Esophagus muscularis mucosa (tissue), 4 donors: ENCODE measurements at regions not wholly inside any gene's neighbourhood (a gene's known extent, or its start where the extent isn't known, plus 50 kb on each side); places are given as distances from the start of the nearest gene placed in this dataset.

Experiments
- DNase-seq: peaks from one replicate; pipeline ENCODE4 v3.0.0-alpha.2; 2017; ENCODE audit errors: extremely low spot score
- H3K27ac ChIP-seq, 4 donors: fragments of 200-600 bp; sonication (generic); replicated peaks in 1 of 4; 1 replicate in 3 of 4; 2 replicates in 1 of 4; pipeline ENCODE4 v1.5.1; 2016 to 2019; ENCODE audit warnings: mild to moderate bottlenecking in 1 of 4
- H3K27me3 ChIP-seq, 4 donors: fragments of 200-600 bp; sonication (generic); one replicate each; pipeline versions ENCODE4 v1.5.1 to v1.6.0; 2016 to 2019
- H3K36me3 ChIP-seq, 4 donors: fragments of 200-600 bp; sonication (generic); one replicate each; pipeline ENCODE4 v1.5.1; 2016 to 2019
- H3K4me1 ChIP-seq, 4 donors: fragments of 200-600 bp; sonication (generic); one replicate each; pipeline ENCODE4 v1.5.1; 2016 to 2019
- H3K4me3 ChIP-seq, 4 donors: fragments of 200-600 bp; sonication (generic); 1 replicate in 2 of 4; 2 replicates in 2 of 4; pipeline ENCODE4 v1.5.1; 2016 to 2019; ENCODE audit warnings: mild to moderate bottlenecking in 4 of 4, moderate library complexity in 1 of 4
- H3K9me3 ChIP-seq, 4 donors: fragments of 200-600 bp; sonication (generic); 1 replicate in 3 of 4; 2 replicates in 1 of 4; pipeline ENCODE4 v1.5.1; 2016 to 2019
- EP300 ChIP-seq: sonication (generic); formaldehyde crosslinking; IDR thresholded peaks from one replicate; pipeline ENCODE4 v1.6.1; 2017; ENCODE audit warnings: antibody characterized with exemption
- POLR2A ChIP-seq: fragments of 450-650 bp; IDR thresholded peaks from one replicate; pipeline ENCODE4 v1.6.1; 2017; ENCODE audit warnings: antibody characterized with exemption, moderate library complexity, mild to moderate bottlenecking, low read depth
- POLR2AphosphoS5 ChIP-seq, 2 donors: sonication (generic); formaldehyde crosslinking; IDR thresholded peaks; one replicate each; pipeline ENCODE4 v1.6.1; 2017; ENCODE audit warnings: antibody characterized with exemption in 2 of 2
- WGBS: methylation state at CpG from one replicate; pipeline ENCODE4 v1.1.5; 2018; 5-methylcytosine and 5-hydroxymethylcytosine counted together
- intact Hi-C: fragments of 100-400 bp; cut with DNase I; formaldehyde crosslinking; loops from one replicate; pipeline ENCODE4 v1.15.1; 2023
- TF ChIP-seq, protein P1 (sequence below), 3 experiments: fragments of 200-600 bp in 2 of 3; fragments of 450-650 bp in 1 of 3; sonication (generic) in 2 of 3; IDR thresholded peaks; one replicate each; pipeline ENCODE4 v1.5.1; 2017 to 2019; ENCODE audit warnings: antibody characterized with exemption in 3 of 3, mild to moderate bottlenecking in 2 of 3, moderate library complexity in 1 of 3

DNA sequence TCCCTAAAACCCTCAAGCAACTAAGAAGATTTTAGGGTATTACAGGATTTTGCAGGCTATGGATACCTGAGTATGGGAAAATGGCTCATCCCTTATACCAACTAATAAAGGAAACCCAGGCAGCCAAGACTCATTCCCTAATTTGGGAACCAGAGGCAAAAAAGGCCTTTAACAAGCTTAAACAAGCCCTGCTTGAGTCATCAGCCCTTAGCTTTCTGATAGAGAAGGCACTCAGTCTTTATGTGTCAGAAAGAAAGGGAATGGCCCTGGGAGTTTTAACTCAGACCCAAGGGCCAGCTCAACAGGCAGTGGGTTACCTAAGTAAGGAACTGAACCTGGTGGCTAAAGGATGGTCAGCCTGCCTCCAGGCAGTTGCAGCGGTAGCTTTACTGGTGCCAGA lies 96.9 kb upstream of the RMP24 start:
- H3K4me3 ChIP-seq, result no peak overlapping the region
- intact Hi-C loops, result no loop called here
- no peak overlapping the region for H3K27ac ChIP-seq
- 100% methylated on average over 1 of the region's 1 CpG for WGBS
- peaks cover 0 to 4% (median 0%) of the 10 kb centered on the region in 4 donors for H3K4me1 ChIP-seq
- no peaks in the 10 kb centered on the region for H3K36me3 ChIP-seq
- H3K27me3 ChIP-seq, result no peaks in the 10 kb centered on the region
- H3K9me3 ChIP-seq, result no peaks in the 10 kb centered on the region
- TF ChIP-seq EP300 (no peak), POLR2A (no peak), POLR2AphosphoS5 (IDR thresholded peaks at IDR 0.05) (no peak)
- TF ChIP-seq, protein P1, sequence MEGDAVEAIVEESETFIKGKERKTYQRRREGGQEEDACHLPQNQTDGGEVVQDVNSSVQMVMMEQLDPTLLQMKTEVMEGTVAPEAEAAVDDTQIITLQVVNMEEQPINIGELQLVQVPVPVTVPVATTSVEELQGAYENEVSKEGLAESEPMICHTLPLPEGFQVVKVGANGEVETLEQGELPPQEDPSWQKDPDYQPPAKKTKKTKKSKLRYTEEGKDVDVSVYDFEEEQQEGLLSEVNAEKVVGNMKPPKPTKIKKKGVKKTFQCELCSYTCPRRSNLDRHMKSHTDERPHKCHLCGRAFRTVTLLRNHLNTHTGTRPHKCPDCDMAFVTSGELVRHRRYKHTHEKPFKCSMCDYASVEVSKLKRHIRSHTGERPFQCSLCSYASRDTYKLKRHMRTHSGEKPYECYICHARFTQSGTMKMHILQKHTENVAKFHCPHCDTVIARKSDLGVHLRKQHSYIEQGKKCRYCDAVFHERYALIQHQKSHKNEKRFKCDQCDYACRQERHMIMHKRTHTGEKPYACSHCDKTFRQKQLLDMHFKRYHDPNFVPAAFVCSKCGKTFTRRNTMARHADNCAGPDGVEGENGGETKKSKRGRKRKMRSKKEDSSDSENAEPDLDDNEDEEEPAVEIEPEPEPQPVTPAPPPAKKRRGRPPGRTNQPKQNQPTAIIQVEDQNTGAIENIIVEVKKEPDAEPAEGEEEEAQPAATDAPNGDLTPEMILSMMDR (IDR thresholded peaks at IDR 0.05), result no peak
- no peak for DNase-seq

- WGBS, result 63% methylated on average over 1 of the region's 1 CpG
- peaks cover 0 to 4% (median 0%) of the 10 kb centered on the region in 4 donors for H3K4me1 ChIP-seq
- TF ChIP-seq POLR2A (no peak), POLR2AphosphoS5 (IDR thresholded peaks at IDR 0.05) (no peak), EP300 (no peak)
- TF ChIP-seq, protein P1 (IDR thresholded peaks at IDR 0.05), result no peak
- no peak overlapping the region for H3K4me3 ChIP-seq
- DNase-seq, result peak; percentile 60
- no peaks in the 10 kb centered on the region for H3K36me3 ChIP-seq
- H3K27ac ChIP-seq, result no peak overlapping the region
- intact Hi-C loops, result no loop called here
- H3K9me3 ChIP-seq, result no peaks in the 10 kb centered on the region
- no peaks in the 10 kb centered on the region for H3K27me3 ChIP-seq
Measured at GRCh38 chr18:35876243-35876642, 96.2 kb upstream of the RMP24 start.

DNA sequence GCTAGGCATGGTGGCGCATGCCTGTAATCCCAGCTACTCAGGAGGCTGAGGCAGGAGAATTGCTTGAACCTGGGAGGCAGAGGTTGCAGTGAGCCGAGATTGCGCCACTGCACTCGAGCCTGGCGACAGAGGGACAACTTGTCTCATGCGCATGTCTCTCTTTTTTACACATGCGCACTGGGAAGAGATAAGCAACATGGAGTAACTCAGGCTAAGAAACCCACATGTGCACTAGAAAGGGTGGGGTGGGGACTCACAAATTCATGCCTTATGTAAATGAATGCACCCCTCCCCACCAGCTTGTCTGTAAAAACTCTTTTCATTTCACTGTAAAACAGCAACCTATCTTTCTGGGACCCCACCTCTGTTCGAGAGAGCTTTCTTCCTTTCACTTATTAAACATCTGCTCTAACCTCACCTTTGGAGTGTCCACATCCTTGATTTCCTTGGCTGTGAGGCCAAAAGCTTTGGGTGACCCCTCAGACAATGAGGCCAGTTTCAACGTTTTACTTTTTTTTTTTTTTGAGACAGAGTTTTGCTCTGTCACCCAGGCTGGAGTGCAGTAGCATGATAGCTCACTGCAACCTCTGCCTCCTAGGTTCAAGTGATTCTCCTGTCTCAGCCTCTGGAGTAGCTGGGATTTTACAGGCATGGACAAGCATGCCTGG lies 91.6 kb upstream of the RMP24 start:
- Histone ChIP-seq H3K27ac (no peak overlapping the region), H3K9me3 (no peaks in the 10 kb centered on the region), H3K27me3 (no peaks in the 10 kb centered on the region), H3K4me3 (no peak overlapping the region), H3K36me3 (no peaks in the 10 kb centered on the region), H3K4me1 (no peaks in the 10 kb centered on the region)
- intact Hi-C loops, result no loop called here
- peak; percentile 62 for DNase-seq
- no peak for TF ChIP-seq POLR2A
- TF ChIP-seq, protein P1 (IDR thresholded peaks at IDR 0.05), result no peak
- no peak for TF ChIP-seq POLR2AphosphoS5 (IDR thresholded peaks at IDR 0.05)
- TF ChIP-seq EP300, result no peak
- 90% methylated on average over 9 of the region's 9 CpGs for WGBS

DNA sequence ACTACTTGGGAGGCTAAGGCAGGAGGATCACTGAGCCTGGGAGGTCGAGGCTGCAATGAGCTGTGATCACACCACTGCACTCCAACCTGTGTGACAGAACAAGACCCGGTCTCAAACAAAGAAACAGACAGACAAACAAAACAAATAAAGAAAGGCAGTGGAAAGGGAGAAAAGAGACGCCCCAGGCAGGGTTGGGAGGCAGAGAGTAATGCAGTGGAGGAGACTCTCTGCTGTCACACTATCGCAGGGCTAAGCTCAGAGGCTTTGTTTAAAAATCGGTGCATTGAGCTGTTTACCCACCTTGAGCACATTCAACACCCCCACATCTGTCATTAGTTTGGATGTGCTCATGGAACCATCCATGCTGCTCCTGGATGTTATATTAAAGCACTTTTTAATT lies 84.2 kb upstream of the RMP24 start:
- intact Hi-C loops, result no loop called here
- TF ChIP-seq, protein P1 (IDR thresholded peaks at IDR 0.05), result no peak
- TF ChIP-seq POLR2AphosphoS5 (IDR thresholded peaks at IDR 0.05) (no peak), EP300 (no peak), POLR2A (no peak)
- Histone ChIP-seq H3K36me3 (no peaks in the 10 kb centered on the region), H3K4me3 (no peak overlapping the region), H3K9me3 (peaks cover 0 to 13% (median 9%) of the 10 kb centered on the region in 4 donors), H3K4me1 (peaks cover 0 to 17% (median 8%) of the 10 kb centered on the region in 4 donors), H3K27me3 (no peaks in the 10 kb centered on the region), H3K27ac (no peak overlapping the region)
- 49% methylated on average over 5 of the region's 5 CpGs for WGBS
- DNase-seq, result peak; percentile 75

- peak; percentile 74 for DNase-seq
- Histone ChIP-seq H3K4me3 (no peak overlapping the region), H3K4me1 (peaks cover 0 to 17% (median 8%) of the 10 kb centered on the region in 4 donors), H3K27me3 (no peaks in the 10 kb centered on the region), H3K36me3 (no peaks in the 10 kb centered on the region), H3K27ac (no peak overlapping the region), H3K9me3 (peaks cover 0 to 13% (median 9%) of the 10 kb centered on the region in 4 donors)
- intact Hi-C loops, result no loop called here
- 86% methylated on average over 1 of the region's 1 CpG for WGBS
- TF ChIP-seq, protein P1 (IDR thresholded peaks at IDR 0.05), result no peak
- TF ChIP-seq EP300, result no peak
- TF ChIP-seq POLR2AphosphoS5 (IDR thresholded peaks at IDR 0.05), result no peak
- TF ChIP-seq POLR2A, result no peak
Measured at GRCh38 chr18:35889677-35890076, 82.8 kb upstream of the RMP24 start.
